PC-3 (cell line): ENCODE measurements at regions not wholly inside any gene's neighbourhood (a gene's known extent, or its start where the extent isn't known, plus 50 kb on each side); places are given as distances from the start of the nearest gene placed in this dataset.

Source experiments
- ATAC-seq: fragments of 200-7000 bp; cut with Tn5 transposase; 2 replicates; pipeline ENCODE4 v1.9.1; 2020; ENCODE audit warnings: mild to moderate bottlenecking, moderate library complexity
- BruUV-seq: library from RNA; stranded (reverse); fragments of 400-500 nt; replicated peaks from 2 replicates; lab custom pipeline; 2021; lab: Mats Ljungman, UMichigan
- CTCF ChIA-PET: fragments of 300-600 bp; sonication (Branson Sonifier 250); formaldehyde crosslinking; loops from one replicate; lab custom pipeline; 2022; ENCODE audit warnings: antibody characterized with exemption; lab: Charles Lee
- POLR2A ChIA-PET: fragments of 300-600 bp; sonication (Branson Sonifier 250); formaldehyde crosslinking; loops from one replicate; lab custom pipeline; 2022; ENCODE audit warnings: antibody characterized with exemption; ENCODE audit not compliant: unreplicated experiment; lab: Charles Lee
- DNase-seq: peaks from one replicate; pipeline ENCODE4 v3.0.0-alpha.2; 2015
- H2AFZ ChIP-seq: fragments of 300-600 bp; sonication (generic); 2 replicates; pipeline ENCODE4 v1.6.0; 2016; ENCODE audit warnings: antibody characterized with exemption, low read length
- H3F3A ChIP-seq: fragments of 300-600 bp; sonication (generic); one replicate; pipeline ENCODE4 v1.6.0; 2017; ENCODE audit warnings: antibody characterized with exemption, low read length, control low read depth, mild to moderate bottlenecking; ENCODE audit not compliant: unreplicated experiment
- H3K27ac ChIP-seq: fragments of 300-600 bp; sonication (generic); 2 replicates; pipeline ENCODE4 v1.5.1; 2016; ENCODE audit warnings: mild to moderate bottlenecking, low read length
- H3K27me3 ChIP-seq: fragments of 300-600 bp; sonication (generic); 2 replicates; pipeline ENCODE4 v1.6.1; 2016; ENCODE audit warnings: low read length, mixed read lengths
- H3K36me3 ChIP-seq: fragments of 300-600 bp; sonication (generic); 2 replicates; pipeline ENCODE4 v1.6.1; 2016; ENCODE audit warnings: low read depth, mixed run types, low read length, mixed read lengths
- H3K4me1 ChIP-seq: fragments of 300-600 bp; sonication (generic); 2 replicates; pipeline ENCODE4 v1.5.1; 2016; ENCODE audit warnings: low read length; ENCODE audit not compliant: insufficient read depth
- H3K4me2 ChIP-seq: fragments of 300-600 bp; sonication (generic); 2 replicates; pipeline ENCODE4 v1.6.0; 2016; ENCODE audit warnings: low read length
- H3K4me3 ChIP-seq: fragments of 300-600 bp; sonication (generic); 2 replicates; pipeline ENCODE4 v1.5.1; 2016; ENCODE audit warnings: mild to moderate bottlenecking, low read length, mixed read lengths
- H3K79me2 ChIP-seq: fragments of 300-600 bp; sonication (generic); 2 replicates; pipeline ENCODE4 v1.6.1; 2017; ENCODE audit warnings: low read length, mixed read lengths
- H3K9ac ChIP-seq: fragments of 300-600 bp; sonication (generic); 2 replicates; pipeline ENCODE4 v1.6.0; 2016; ENCODE audit warnings: mild to moderate bottlenecking, low read length
- H3K9me2 ChIP-seq: fragments of 300-600 bp; sonication (generic); replicated peaks from 2 replicates; pipeline ENCODE4 v1.6.1; 2016; ENCODE audit warnings: mixed run types, low read length, mixed read lengths
- H3K9me3 ChIP-seq: fragments of 300-600 bp; sonication (generic); 2 replicates; pipeline ENCODE4 v1.6.1; 2016; ENCODE audit warnings: low read length, mixed read lengths
- H4K20me1 ChIP-seq: fragments of 300-600 bp; sonication (generic); 2 replicates; pipeline ENCODE4 v1.6.1; 2016; ENCODE audit warnings: low read length, mixed read lengths
- CTCF ChIP-seq: fragments of 300-600 bp; sonication (generic); conservative IDR thresholded peaks from 2 replicates; pipeline ENCODE4 v1.5.1; 2017; ENCODE audit warnings: antibody characterized with exemption, low read depth, mild to moderate bottlenecking, low read length
- EZH2 ChIP-seq: fragments of 300-600 bp; sonication (generic); IDR thresholded peaks from one replicate; pipeline ENCODE4 v1.6.1; 2017; ENCODE audit warnings: antibody characterized with exemption, mild to moderate bottlenecking, low read length; ENCODE audit not compliant: unreplicated experiment
- EZH2phosphoT487 ChIP-seq: fragments of 300-600 bp; sonication (generic); IDR thresholded peaks from 2 replicates; pipeline ENCODE4 v1.6.1; 2018; ENCODE audit warnings: mild to moderate bottlenecking, antibody characterized with exemption, low read length, borderline replicate concordance
- intact Hi-C: fragments of 100-400 bp; cut with micrococcal nuclease; formaldehyde crosslinking; loops from 2 replicates; pipeline ENCODE4 v1.9.0; 2023

- no peaks in the 10 kb centered on the region for H4K20me1 ChIP-seq
- H3K9me3 ChIP-seq: no peaks in the 10 kb centered on the region
- H3K4me1 ChIP-seq: peaks cover 23% of the 10 kb centered on the region
- H3K36me3 ChIP-seq: no peaks in the 10 kb centered on the region
- peak overlapping the region; percentile 51 for H3K4me3 ChIP-seq
- H3K9ac ChIP-seq: peak overlapping the region; percentile 81
- TF ChIP-seq EZH2phosphoT487: no peak
- no peak for TF ChIP-seq CTCF
- TF ChIP-seq EZH2: no peak
- peak overlapping the region; percentile 23; the same call in 1 of the 2 replicates for H2AFZ ChIP-seq
- POLR2A ChIA-PET: no interaction called here
- peak overlapping the region; percentile 96 for H3K27ac ChIP-seq
- peak overlapping the region; percentile 76 for H3K4me2 ChIP-seq
- peak; percentile 79 for ATAC-seq
- DNase-seq: peak; percentile 87
- peaks cover 6% of the 10 kb centered on the region; the same call in 1 of the 2 replicates for H3K79me2 ChIP-seq
- CTCF ChIA-PET: interaction anchor here (1.0 kb wide), 1 partner anchor 11 kb away, joined by 3 read pairs; no protein-coding TSS in a partner anchor
- BruUV-seq: no TSS peak
- no peaks in the 10 kb centered on the region for H3K9me2 ChIP-seq
- H3K27me3 ChIP-seq: no peaks in the 10 kb centered on the region
- no peaks in the 10 kb centered on the region for H3F3A ChIP-seq
- intact Hi-C loops: loop anchor here (1.0 to 5.0 kb wide), 3 partner anchors 98 to 476 kb away; no protein-coding TSS in a partner anchor
These were observed 94.0 kb upstream of the NHSL1 start for GRCh38 chr6:138593124-138593877.

GRCh38 chr6:138593909-138594757 is 94.8 kb upstream of the NHSL1 start:
- DNase-seq (no peak), ATAC-seq (no peak)
- intact Hi-C loops: loop anchor here (1.0 to 5.0 kb wide), 3 partner anchors 97 to 477 kb away; no protein-coding TSS in a partner anchor
- Histone ChIP-seq H3K27ac (peak overlapping the region; percentile 96), H4K20me1 (no peaks in the 10 kb centered on the region), H2AFZ (0 out of 2 replicates have a peak overlapping the region, but pooled peaks have one; percentile 10), H3K4me3 (peak overlapping the region; percentile 40; the same call in 1 of the 2 replicates), H3K9ac (peak overlapping the region; percentile 81), H3K9me3 (no peaks in the 10 kb centered on the region), H3K36me3 (no peaks in the 10 kb centered on the region), H3K9me2 (no peaks in the 10 kb centered on the region), H3K4me2 (peak overlapping the region; percentile 76), H3K4me1 (peaks cover 23% of the 10 kb centered on the region), H3K27me3 (no peaks in the 10 kb centered on the region), H3F3A (no peaks in the 10 kb centered on the region), H3K79me2 (peaks cover 6% of the 10 kb centered on the region; the same call in 1 of the 2 replicates)
- ChIA-PET POLR2A (no interaction called here), CTCF (interaction anchor here (1.0 kb wide), 1 partner anchor 10 kb away, joined by 3 read pairs; no protein-coding TSS in a partner anchor)
- TF ChIP-seq EZH2phosphoT487: no peak
- TF ChIP-seq CTCF: no peak
- no peak for TF ChIP-seq EZH2
- no TSS peak for BruUV-seq
